K562 (cell line): ENCODE measurements at regions not wholly inside any gene's neighbourhood (a gene's known extent, or its start where the extent isn't known, plus 50 kb on each side); places are given as distances from the start of the nearest gene placed in this dataset.

Experiments used
- ATAC-seq: fragments of 200-7000 bp; cut with Tn5 transposase; 3 replicates; pipeline ENCODE4 v1.9.1; 2020; ENCODE audit warnings: moderate library complexity
- BruUV-seq: library from RNA; stranded (reverse); fragments of 400-500 nt; replicated peaks from 2 replicates; lab custom pipeline; 2021; lab: Mats Ljungman, UMichigan
- CTCF ChIA-PET: fragments of 300-600 bp; formaldehyde crosslinking; extraction: SDS; loops from one replicate; lab custom pipeline; 2021; ENCODE audit warnings: low intra/inter-chr PET ratio; lab: Yijun Ruan, JAX
- POLR2A ChIA-PET: fragments of 300-600, 350-650 bp; sonication (Branson Sonifier 250); formaldehyde crosslinking; extraction: SDS; loops from one replicate; lab custom pipeline; 2021; ENCODE audit warnings: antibody characterized with exemption, inconsistent platforms; lab: Yijun Ruan, JAX
- DNase-seq, 4 experiments: peaks; one replicate each; pipeline versions ENCODE4 v3.0.0 to v3.0.0-alpha.2; 2011 to 2018; ENCODE audit warnings: low spot score in 3 of 4, mixed read lengths in 3 of 4; ENCODE audit errors: extremely low read depth in 1 of 4
- FAIRE-seq: peaks from 2 replicates; lab custom pipeline; 2011; peaks lifted over from hg19 to GRCh38; lab: Jason Lieb, UNC
- H2AFZ ChIP-seq: 2 replicates; pipeline ENCODE4 v1.6.0; 2011; ENCODE audit warnings: low read depth, low read length, control low read depth, inconsistent platforms
- H3K27ac ChIP-seq: fragments of 200-600 bp; 3 replicates; pipeline ENCODE4 v1.8.0; 2011; ENCODE audit warnings: low read depth, mild to moderate bottlenecking, control low read depth, inconsistent platforms, low read length, moderate library complexity, mixed read lengths; ENCODE audit errors: extremely low read depth
- H3K27me3 ChIP-seq, 2 experiments: fragments of 300-600 bp in 1 of 2; 2 replicates in 1 of 2; 3 replicates in 1 of 2; pipeline versions ENCODE4 v1.6.0 to v1.8.0; 2011; ENCODE audit warnings: inconsistent platforms in 2 of 2, low read length in 2 of 2, mild to moderate bottlenecking in 1 of 2, mixed read lengths in 1 of 2, moderate library complexity in 1 of 2; ENCODE audit not compliant: control insufficient read depth in 2 of 2, insufficient read depth in 2 of 2
- H3K36me3 ChIP-seq: fragments of 300-600 bp; 3 replicates; pipeline ENCODE4 v1.8.0; 2011; ENCODE audit warnings: mild to moderate bottlenecking, low read length, inconsistent platforms; ENCODE audit not compliant: control insufficient read depth, insufficient read depth
- H3K4me1 ChIP-seq, 2 experiments: fragments of 200-600 bp in 1 of 2; replicated peaks in 1 of 2; 2 replicates in 1 of 2; 3 replicates in 1 of 2; pipeline versions ENCODE4 v1.5.1 to v1.8.0; 2011; ENCODE audit warnings: inconsistent platforms in 2 of 2, low read length in 2 of 2, mild to moderate bottlenecking in 1 of 2, mixed read lengths in 1 of 2, moderate library complexity in 1 of 2; ENCODE audit not compliant: control insufficient read depth in 2 of 2, insufficient read depth in 2 of 2
- H3K4me2 ChIP-seq: 2 replicates; pipeline ENCODE4 v1.6.1; 2011; ENCODE audit warnings: low read length, control low read depth, inconsistent platforms, mixed read lengths; ENCODE audit not compliant: insufficient read depth
- H3K4me3 ChIP-seq: fragments of 200-600 bp; sonication (generic), shearing (Covaris generic); 2 replicates; pipeline ENCODE4 v1.5.1; 2016; ENCODE audit warnings: control low read depth, inconsistent platforms
- H3K79me2 ChIP-seq: fragments of 200-600 bp; 3 replicates; pipeline ENCODE4 v1.8.0; 2011; ENCODE audit warnings: low read length, inconsistent platforms; ENCODE audit not compliant: control insufficient read depth, insufficient read depth
- H3K9ac ChIP-seq, 2 experiments: 2 replicates each; pipeline versions ENCODE4 v1.6.0 to v1.6.1; 2011; ENCODE audit warnings: low read depth in 2 of 2, low read length in 2 of 2, control low read depth in 1 of 2, inconsistent platforms in 1 of 2, mild to moderate bottlenecking in 1 of 2, mixed read lengths in 1 of 2; ENCODE audit not compliant: insufficient read depth in 1 of 2
- H3K9me1 ChIP-seq: one replicate; pipeline ENCODE4 v1.6.0; 2011; ENCODE audit warnings: inconsistent platforms, mild to moderate bottlenecking, low read length, moderate library complexity; ENCODE audit not compliant: control insufficient read depth, insufficient read depth
- H3K9me3 ChIP-seq: replicated peaks from 2 replicates; pipeline ENCODE4 v1.5.1; 2011; ENCODE audit warnings: low read depth, low read length, inconsistent platforms; ENCODE audit not compliant: control insufficient read depth, insufficient read depth
- H4K20me1 ChIP-seq: replicated peaks from 2 replicates; pipeline ENCODE4 v1.6.1; 2011; ENCODE audit warnings: low read length, inconsistent platforms, mixed read lengths; ENCODE audit not compliant: control insufficient read depth, insufficient read depth
- DEAF1 ChIP-seq: fragments of 450-650 bp; formaldehyde crosslinking; IDR thresholded peaks from 2 replicates; pipeline ENCODE4 v1.4.0; 2020; ENCODE audit warnings: mild to moderate bottlenecking, moderate library complexity
- EWSR1 ChIP-seq: fragments of 450-650 bp; IDR thresholded peaks from 2 replicates; pipeline ENCODE4 v1.6.1; 2018; ENCODE audit warnings: borderline replicate concordance, mild to moderate bottlenecking, low read depth, moderate library complexity; ENCODE audit not compliant: partially characterized antibody
- FOXP4 ChIP-seq: sonication (generic); formaldehyde crosslinking; IDR thresholded peaks from 2 replicates; pipeline ENCODE4 v1.8.0; 2022; ENCODE audit warnings: mild to moderate bottlenecking, missing genetic modification reagents, borderline replicate concordance
- JUND ChIP-seq, 2 experiments: IDR thresholded peaks; 2 replicates in 1 of 2; 3 replicates in 1 of 2; pipeline ENCODE4 v1.6.1; 2011; ENCODE audit warnings: borderline replicate concordance in 2 of 2, low read depth in 2 of 2, low read length in 2 of 2, improper control_type of control experiment in 1 of 2, missing biosample characterization in 1 of 2, missing genetic modification characterization in 1 of 2, missing genetic modification reagents in 1 of 2
- KAT8 ChIP-seq: fragments of 450-650 bp; IDR thresholded peaks from 2 replicates; pipeline ENCODE4 v1.6.1; 2016; ENCODE audit warnings: low read depth, mild to moderate bottlenecking
- NELFE ChIP-seq: IDR thresholded peaks from 2 replicates; pipeline ENCODE4 v1.6.1; 2011; ENCODE audit warnings: mild to moderate bottlenecking; ENCODE audit not compliant: insufficient read depth, insufficient read length
- NR2C1 ChIP-seq, 2 experiments: fragments of 450-650 bp; IDR thresholded peaks; 2 replicates each; pipeline ENCODE4 v1.6.1; 2017; ENCODE audit warnings: mild to moderate bottlenecking in 2 of 2, antibody characterized with exemption in 1 of 2, inconsistent platforms in 1 of 2, missing compliant biosample characterization in 1 of 2, missing genetic modification characterization in 1 of 2
- SRSF7 ChIP-seq: fragments of 200-400 bp; formaldehyde crosslinking; optimal IDR thresholded peaks from 2 replicates; pipeline ENCODE3; 2017; ENCODE audit warnings: mild to moderate bottlenecking, low read depth, low read length
- TFAM ChIP-seq: fragments of 250-450 bp; sonication (Bioruptor Pico); conservative IDR thresholded peaks from 2 replicates; pipeline ENCODE4 v1.5.0; 2021; ENCODE audit warnings: mild to moderate bottlenecking, moderate library complexity
- ZNF197 ChIP-seq: fragments of 200-800 bp; sonication (Bioruptor generic); IDR thresholded peaks from 2 replicates; pipeline ENCODE4 v1.6.1; 2016; ENCODE audit warnings: low read depth, missing genetic modification characterization, missing compliant biosample characterization
- ZNF311 ChIP-seq: fragments of 250-450 bp; sonication (Bioruptor Pico); IDR thresholded peaks from 2 replicates; pipeline ENCODE4 v1.4.0; 2020; ENCODE audit warnings: mild to moderate bottlenecking, moderate library complexity
- ZNF551 ChIP-seq: fragments of 250-450 bp; sonication (Bioruptor Pico); IDR thresholded peaks from 2 replicates; pipeline ENCODE4 v1.5.0; 2021; ENCODE audit warnings: mild to moderate bottlenecking, moderate library complexity
- WGBS: fragments of 100-300 bp; shearing (Covaris generic); methylation state at CpG from one replicate; pipeline ENCODE4 v1.1.6; 2016; ENCODE audit warnings: low coverage, mixed read lengths; ENCODE audit not compliant: insufficient coverage; ENCODE audit errors: missing lambda C conversion rate; 5-methylcytosine and 5-hydroxymethylcytosine counted together
- in situ Hi-C: fragments of 300-500 bp; cut with MboI; formaldehyde crosslinking; loops from 4 replicates; pipeline ENCODE4 v1.15.0; 2018; ENCODE audit warnings: inconsistent platforms, mixed read lengths
- intact Hi-C: fragments of 100-400 bp; cut with micrococcal nuclease; formaldehyde crosslinking; loops from 2 replicates; pipeline ENCODE4 v1.14.2; 2022

GRCh38 chr5:115461093-115461492, 83.5 kb downstream of the FEM1C start:
- WGBS = 1% methylated on average over 4 of the region's 4 CpGs
- no peak overlapping the region for H2AFZ ChIP-seq
- in situ Hi-C loops (no loop called here), intact Hi-C loops (no loop called here)
- H3K4me3 ChIP-seq = no peak overlapping the region
- H3K36me3 ChIP-seq = no peaks in the 10 kb centered on the region
- DNase-seq (no peak), FAIRE-seq (no peak), ATAC-seq (no peak)
- H3K27me3 ChIP-seq = peaks cover 0 to 6% of the 10 kb centered on the region in 2 experiments; a peak in 2 of 5 replicates
- no peaks in the 10 kb centered on the region for H3K9me1 ChIP-seq
- POLR2A ChIA-PET = interaction anchor here (0.6 to 2.0 kb wide), 2 partner anchors 11 to 142 kb away, joined by 3 to 5 read pairs; no protein-coding TSS in a partner anchor
- H3K4me1 ChIP-seq = no peaks in the 10 kb centered on the region
- no peaks in the 10 kb centered on the region for H3K9me3 ChIP-seq
- H3K79me2 ChIP-seq = no peaks in the 10 kb centered on the region
- H3K27ac ChIP-seq = no peak overlapping the region
- H4K20me1 ChIP-seq = no peaks in the 10 kb centered on the region
- CTCF ChIA-PET = no interaction called here
- H3K4me2 ChIP-seq = no peak overlapping the region
- TF ChIP-seq ZNF551 (CRISPR knock-in tag) (no peak), FOXP4 (no peak), TFAM (CRISPR knock-in tag) (no peak)
- no peak overlapping the region for H3K9ac ChIP-seq
- BruUV-seq = no TSS peak

- no peaks in the 10 kb centered on the region for H3K79me2 ChIP-seq
- H2AFZ ChIP-seq = no peak overlapping the region
- in situ Hi-C loops (no loop called here), intact Hi-C loops (no loop called here)
- no peaks in the 10 kb centered on the region for H3K9me1 ChIP-seq
- H3K9ac ChIP-seq = no peak overlapping the region
- H3K9me3 ChIP-seq = no peaks in the 10 kb centered on the region
- 0% methylated on average over 2 of the region's 2 CpGs for WGBS
- no peak for DNase-seq
- no peaks in the 10 kb centered on the region for H3K36me3 ChIP-seq
- CTCF ChIA-PET = no interaction called here
- H3K27me3 ChIP-seq = peaks cover 0 to 6% of the 10 kb centered on the region in 2 experiments; a peak in 2 of 5 replicates
- H3K4me3 ChIP-seq = no peak overlapping the region
- FAIRE-seq = no peak
- no peaks in the 10 kb centered on the region for H3K4me1 ChIP-seq
- POLR2A ChIA-PET = interaction anchor here (0.7 to 2.0 kb wide), 2 partner anchors 12 to 74 kb away, joined by 3 to 5 read pairs; no protein-coding TSS in a partner anchor
- no TSS peak for BruUV-seq
- ATAC-seq = no peak
- no peaks in the 10 kb centered on the region for H4K20me1 ChIP-seq
- no peak overlapping the region for H3K27ac ChIP-seq
- H3K4me2 ChIP-seq = no peak overlapping the region
- TF ChIP-seq EWSR1 = no peak
- TF ChIP-seq ZNF197 = no peak
- no peak for TF ChIP-seq ZNF311 (CRISPR knock-in tag)
- TF ChIP-seq KAT8 = no peak
- TF ChIP-seq NELFE = no peak
- TF ChIP-seq DEAF1 (CRISPR knock-in tag) = no peak
- no peak for TF ChIP-seq SRSF7
- TF ChIP-seq NR2C1 (IDR thresholded peaks at IDR 0.05) = no peak
- 0 out of 2 replicates have a peak, but pooled peaks have one; percentile 23 for TF ChIP-seq NR2C1 (tag; IDR thresholded peaks at IDR 0.05)
- no peak for TF ChIP-seq JUND (IDR thresholded peaks at IDR 0.05; ENCODE audit: borderline replicate concordance, low read depth, low read length)
- peak; percentile 42; the same call in 1 of the 3 replicates for TF ChIP-seq JUND (tag; IDR thresholded peaks at IDR 0.05; ENCODE audit: borderline replicate concordance, low read depth, low read length)
These were observed 84.1 kb downstream of the FEM1C start for GRCh38 chr5:115460472-115460871.
